ENCODE measurements at regions not wholly inside any gene's neighbourhood (a gene's known extent, or its start where the extent isn't known, plus 50 kb on each side); places are given as distances from the start of the nearest gene placed in this dataset.

DNA sequence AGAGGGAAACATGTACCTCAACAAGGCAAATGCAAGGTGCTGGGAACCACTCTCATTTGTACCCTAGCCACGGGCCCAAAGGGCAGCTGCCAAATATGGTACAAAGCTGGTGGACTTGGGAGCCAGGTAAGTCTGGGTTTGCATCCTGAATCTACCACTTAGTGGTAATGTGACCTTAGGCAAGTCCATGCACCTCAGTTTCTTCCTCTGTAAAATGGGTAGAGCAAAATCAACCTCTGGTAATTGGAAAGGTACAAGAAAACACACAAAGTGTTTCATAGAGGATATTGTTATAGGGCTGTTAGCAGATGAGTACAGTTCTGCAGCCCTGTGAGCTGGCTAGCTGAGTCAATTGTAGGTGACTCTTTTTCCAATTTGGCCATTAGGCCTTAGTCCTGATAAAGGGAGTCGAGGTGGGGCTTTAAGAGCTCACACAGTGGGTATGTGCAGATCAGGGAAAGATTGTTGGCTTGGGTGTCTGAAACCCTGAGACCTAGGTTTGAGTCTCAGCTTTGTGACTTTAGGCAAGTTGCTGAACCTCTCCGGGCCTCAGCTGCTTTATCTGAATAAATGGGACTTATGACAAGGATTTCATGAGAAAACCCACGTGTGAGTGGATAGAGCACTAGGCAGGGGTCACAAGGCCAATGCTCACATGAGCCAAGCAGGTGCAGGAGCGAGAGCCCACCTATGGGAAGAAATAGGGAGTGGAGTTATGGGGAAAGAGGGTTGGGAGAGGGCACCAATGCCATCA, 121.3 kb upstream of the GDF10 start:
- TF ChIP-seq, protein P1, sequence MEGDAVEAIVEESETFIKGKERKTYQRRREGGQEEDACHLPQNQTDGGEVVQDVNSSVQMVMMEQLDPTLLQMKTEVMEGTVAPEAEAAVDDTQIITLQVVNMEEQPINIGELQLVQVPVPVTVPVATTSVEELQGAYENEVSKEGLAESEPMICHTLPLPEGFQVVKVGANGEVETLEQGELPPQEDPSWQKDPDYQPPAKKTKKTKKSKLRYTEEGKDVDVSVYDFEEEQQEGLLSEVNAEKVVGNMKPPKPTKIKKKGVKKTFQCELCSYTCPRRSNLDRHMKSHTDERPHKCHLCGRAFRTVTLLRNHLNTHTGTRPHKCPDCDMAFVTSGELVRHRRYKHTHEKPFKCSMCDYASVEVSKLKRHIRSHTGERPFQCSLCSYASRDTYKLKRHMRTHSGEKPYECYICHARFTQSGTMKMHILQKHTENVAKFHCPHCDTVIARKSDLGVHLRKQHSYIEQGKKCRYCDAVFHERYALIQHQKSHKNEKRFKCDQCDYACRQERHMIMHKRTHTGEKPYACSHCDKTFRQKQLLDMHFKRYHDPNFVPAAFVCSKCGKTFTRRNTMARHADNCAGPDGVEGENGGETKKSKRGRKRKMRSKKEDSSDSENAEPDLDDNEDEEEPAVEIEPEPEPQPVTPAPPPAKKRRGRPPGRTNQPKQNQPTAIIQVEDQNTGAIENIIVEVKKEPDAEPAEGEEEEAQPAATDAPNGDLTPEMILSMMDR (IDR thresholded peaks at IDR 0.05), result no peak
- no peak for TF ChIP-seq EP300 (IDR thresholded peaks at IDR 0.05)
- TF ChIP-seq POLR2A (IDR thresholded peaks at IDR 0.05; ENCODE audit: low read depth), result no peak

Data from esophagus muscularis mucosa (tissue), 4 donors.